PC-3 (cell line): ENCODE measurements at regions not wholly inside any gene's neighbourhood (a gene's known extent, or its start where the extent isn't known, plus 50 kb on each side); places are given as distances from the start of the nearest gene placed in this dataset.

ENCODE experiments used
- ATAC-seq: fragments of 200-7000 bp; cut with Tn5 transposase; 2 replicates; pipeline ENCODE4 v1.9.1; 2020; ENCODE audit warnings: mild to moderate bottlenecking, moderate library complexity
- BruUV-seq: library from RNA; stranded (reverse); fragments of 400-500 nt; replicated peaks from 2 replicates; lab custom pipeline; 2021; lab: Mats Ljungman, UMichigan
- CTCF ChIA-PET: fragments of 300-600 bp; sonication (Branson Sonifier 250); formaldehyde crosslinking; loops from one replicate; lab custom pipeline; 2022; ENCODE audit warnings: antibody characterized with exemption; lab: Charles Lee
- POLR2A ChIA-PET: fragments of 300-600 bp; sonication (Branson Sonifier 250); formaldehyde crosslinking; loops from one replicate; lab custom pipeline; 2022; ENCODE audit warnings: antibody characterized with exemption; ENCODE audit not compliant: unreplicated experiment; lab: Charles Lee
- DNase-seq: peaks from one replicate; pipeline ENCODE4 v3.0.0-alpha.2; 2015
- H2AFZ ChIP-seq: fragments of 300-600 bp; sonication (generic); 2 replicates; pipeline ENCODE4 v1.6.0; 2016; ENCODE audit warnings: antibody characterized with exemption, low read length
- H3F3A ChIP-seq: fragments of 300-600 bp; sonication (generic); one replicate; pipeline ENCODE4 v1.6.0; 2017; ENCODE audit warnings: antibody characterized with exemption, low read length, control low read depth, mild to moderate bottlenecking; ENCODE audit not compliant: unreplicated experiment
- H3K27ac ChIP-seq: fragments of 300-600 bp; sonication (generic); 2 replicates; pipeline ENCODE4 v1.5.1; 2016; ENCODE audit warnings: mild to moderate bottlenecking, low read length
- H3K27me3 ChIP-seq: fragments of 300-600 bp; sonication (generic); 2 replicates; pipeline ENCODE4 v1.6.1; 2016; ENCODE audit warnings: low read length, mixed read lengths
- H3K36me3 ChIP-seq: fragments of 300-600 bp; sonication (generic); 2 replicates; pipeline ENCODE4 v1.6.1; 2016; ENCODE audit warnings: low read depth, mixed run types, low read length, mixed read lengths
- H3K4me1 ChIP-seq: fragments of 300-600 bp; sonication (generic); 2 replicates; pipeline ENCODE4 v1.5.1; 2016; ENCODE audit warnings: low read length; ENCODE audit not compliant: insufficient read depth
- H3K4me2 ChIP-seq: fragments of 300-600 bp; sonication (generic); 2 replicates; pipeline ENCODE4 v1.6.0; 2016; ENCODE audit warnings: low read length
- H3K4me3 ChIP-seq: fragments of 300-600 bp; sonication (generic); 2 replicates; pipeline ENCODE4 v1.5.1; 2016; ENCODE audit warnings: mild to moderate bottlenecking, low read length, mixed read lengths
- H3K79me2 ChIP-seq: fragments of 300-600 bp; sonication (generic); 2 replicates; pipeline ENCODE4 v1.6.1; 2017; ENCODE audit warnings: low read length, mixed read lengths
- H3K9ac ChIP-seq: fragments of 300-600 bp; sonication (generic); 2 replicates; pipeline ENCODE4 v1.6.0; 2016; ENCODE audit warnings: mild to moderate bottlenecking, low read length
- H3K9me2 ChIP-seq: fragments of 300-600 bp; sonication (generic); replicated peaks from 2 replicates; pipeline ENCODE4 v1.6.1; 2016; ENCODE audit warnings: mixed run types, low read length, mixed read lengths
- H3K9me3 ChIP-seq: fragments of 300-600 bp; sonication (generic); 2 replicates; pipeline ENCODE4 v1.6.1; 2016; ENCODE audit warnings: low read length, mixed read lengths
- H4K20me1 ChIP-seq: fragments of 300-600 bp; sonication (generic); 2 replicates; pipeline ENCODE4 v1.6.1; 2016; ENCODE audit warnings: low read length, mixed read lengths
- CTCF ChIP-seq: fragments of 300-600 bp; sonication (generic); conservative IDR thresholded peaks from 2 replicates; pipeline ENCODE4 v1.5.1; 2017; ENCODE audit warnings: antibody characterized with exemption, low read depth, mild to moderate bottlenecking, low read length
- EZH2 ChIP-seq: fragments of 300-600 bp; sonication (generic); IDR thresholded peaks from one replicate; pipeline ENCODE4 v1.6.1; 2017; ENCODE audit warnings: antibody characterized with exemption, mild to moderate bottlenecking, low read length; ENCODE audit not compliant: unreplicated experiment
- EZH2phosphoT487 ChIP-seq: fragments of 300-600 bp; sonication (generic); IDR thresholded peaks from 2 replicates; pipeline ENCODE4 v1.6.1; 2018; ENCODE audit warnings: mild to moderate bottlenecking, antibody characterized with exemption, low read length, borderline replicate concordance
- intact Hi-C: fragments of 100-400 bp; cut with micrococcal nuclease; formaldehyde crosslinking; loops from 2 replicates; pipeline ENCODE4 v1.9.0; 2023

GRCh38 chr4:54517781-54518444 lies 139.8 kb upstream of the KIT start:
- no peak for ATAC-seq

GRCh38 chr4:54525602-54526001 lies 132.2 kb upstream of the KIT start:
- no peaks in the 10 kb centered on the region for H3K9me2 ChIP-seq
- ChIA-PET POLR2A (no interaction called here), CTCF (no interaction called here)
- no peak overlapping the region for H3K4me3 ChIP-seq
- BruUV-seq, result no TSS peak
- no peaks in the 10 kb centered on the region for H3F3A ChIP-seq
- DNase-seq (peak; percentile 91), ATAC-seq (no peak)
- H3K4me2 ChIP-seq, result peak overlapping the region; percentile 11; the same call in 1 of the 2 replicates
- H3K9ac ChIP-seq, result no peak overlapping the region
- H3K27me3 ChIP-seq, result peaks cover 6% of the 10 kb centered on the region; the same call in 1 of the 2 replicates
- TF ChIP-seq CTCF, result no peak
- TF ChIP-seq EZH2, result no peak
- no peak for TF ChIP-seq EZH2phosphoT487
- no peak overlapping the region for H3K27ac ChIP-seq
- no peaks in the 10 kb centered on the region for H3K79me2 ChIP-seq
- no peak overlapping the region; the same call in 1 of the 2 replicates for H2AFZ ChIP-seq
- intact Hi-C loops, result no loop called here
- H3K4me1 ChIP-seq, result peaks cover 13% of the 10 kb centered on the region
- H3K9me3 ChIP-seq, result no peaks in the 10 kb centered on the region
- H4K20me1 ChIP-seq, result no peaks in the 10 kb centered on the region
- H3K36me3 ChIP-seq, result no peaks in the 10 kb centered on the region

More at GRCh38 chr4:54517781-54518444, 139.8 kb upstream of the KIT start:
- Histone ChIP-seq H3K9ac (no peak overlapping the region), H3K36me3 (no peaks in the 10 kb centered on the region), H4K20me1 (no peaks in the 10 kb centered on the region), H3K9me2 (no peaks in the 10 kb centered on the region), H3K4me1 (no peaks in the 10 kb centered on the region), H3K4me2 (no peak overlapping the region), H3F3A (no peaks in the 10 kb centered on the region), H3K9me3 (no peaks in the 10 kb centered on the region), H3K79me2 (no peaks in the 10 kb centered on the region), H3K27me3 (no peaks in the 10 kb centered on the region), H2AFZ (no peak overlapping the region), H3K27ac (no peak overlapping the region), H3K4me3 (no peak overlapping the region)
- intact Hi-C loops, result no loop called here
- ChIA-PET POLR2A (no interaction called here), CTCF (no interaction called here)
- no peak for DNase-seq
- no peak for TF ChIP-seq EZH2phosphoT487
- TF ChIP-seq EZH2, result no peak
- TF ChIP-seq CTCF, result no peak
- no TSS peak for BruUV-seq

GRCh38 chr4:54526560-54526959 lies 131.2 kb upstream of the KIT start:
- CTCF ChIA-PET, result no interaction called here
- H3K27me3 ChIP-seq, result peaks cover 6% of the 10 kb centered on the region; the same call in 1 of the 2 replicates
- ATAC-seq, result no peak

More at GRCh38 chr4:54526560-54526959, 131.2 kb upstream of the KIT start:
- H3K27ac ChIP-seq, result no peak overlapping the region
- H3K9ac ChIP-seq, result no peak overlapping the region
- H3K9me3 ChIP-seq, result no peaks in the 10 kb centered on the region
- no peaks in the 10 kb centered on the region for H3F3A ChIP-seq
- H3K4me2 ChIP-seq, result no peak overlapping the region
- no peak for DNase-seq
- no peak overlapping the region for H3K4me3 ChIP-seq
- TF ChIP-seq CTCF (no peak), EZH2 (no peak), EZH2phosphoT487 (no peak)
- intact Hi-C loops, result no loop called here
- no peaks in the 10 kb centered on the region for H3K79me2 ChIP-seq
- H3K36me3 ChIP-seq, result no peaks in the 10 kb centered on the region
- no TSS peak for BruUV-seq
- POLR2A ChIA-PET, result no interaction called here
- H3K4me1 ChIP-seq, result peaks cover 13% of the 10 kb centered on the region
- no peaks in the 10 kb centered on the region for H4K20me1 ChIP-seq
- H3K9me2 ChIP-seq, result no peaks in the 10 kb centered on the region
- no peak overlapping the region for H2AFZ ChIP-seq
